ENCODE measurements at regions not wholly inside any gene's neighbourhood (a gene's known extent, or its start where the extent isn't known, plus 50 kb on each side); places are given as distances from the start of the nearest gene placed in this dataset.

DNA sequence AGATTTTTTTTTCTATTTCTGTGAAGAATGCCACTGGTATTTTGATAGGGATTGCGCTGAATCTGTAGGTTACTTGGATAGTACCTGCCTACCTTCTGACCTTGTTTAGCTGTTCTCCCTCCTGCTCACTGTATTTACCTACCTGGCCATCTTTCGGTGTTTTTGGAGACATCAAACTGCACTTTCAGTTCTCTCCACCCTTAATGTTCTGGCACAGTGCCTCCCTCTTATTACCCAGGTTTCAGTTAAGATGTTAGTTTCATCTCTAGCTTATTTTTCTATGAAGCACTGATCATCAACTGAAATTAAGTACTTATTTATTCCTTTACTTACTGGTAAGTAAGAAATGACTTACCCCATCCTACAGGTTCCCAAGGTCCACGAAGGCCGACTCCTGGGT, 74.4 kb upstream of the KLHL25 start:
- Histone ChIP-seq H3K27me3 (ENCODE audit: control insufficient read depth, insufficient read depth, low read length) (no peaks in the 10 kb centered on the region), H3K4me1 (ENCODE audit: control insufficient read depth, insufficient read depth, low read length) (no peaks in the 10 kb centered on the region), H3K4me3 (ENCODE audit: low read depth, low read length) (no peak overlapping the region), H3K36me3 (ENCODE audit: control insufficient read depth, insufficient read depth, low read length) (no peaks in the 10 kb centered on the region), H3K9me3 (ENCODE audit: control insufficient read depth, insufficient read depth, low read length) (no peaks in the 10 kb centered on the region), H3K27ac (ENCODE audit: low read depth, low read length) (no peak overlapping the region)
- no peak for DNase-seq (ENCODE audit: low read depth in 4 of 6, low spot score in 6 of 6)
- WGBS (ENCODE audit: insufficient coverage) = 100% methylated on average over 1 of the region's 4 CpGs

DNA sequence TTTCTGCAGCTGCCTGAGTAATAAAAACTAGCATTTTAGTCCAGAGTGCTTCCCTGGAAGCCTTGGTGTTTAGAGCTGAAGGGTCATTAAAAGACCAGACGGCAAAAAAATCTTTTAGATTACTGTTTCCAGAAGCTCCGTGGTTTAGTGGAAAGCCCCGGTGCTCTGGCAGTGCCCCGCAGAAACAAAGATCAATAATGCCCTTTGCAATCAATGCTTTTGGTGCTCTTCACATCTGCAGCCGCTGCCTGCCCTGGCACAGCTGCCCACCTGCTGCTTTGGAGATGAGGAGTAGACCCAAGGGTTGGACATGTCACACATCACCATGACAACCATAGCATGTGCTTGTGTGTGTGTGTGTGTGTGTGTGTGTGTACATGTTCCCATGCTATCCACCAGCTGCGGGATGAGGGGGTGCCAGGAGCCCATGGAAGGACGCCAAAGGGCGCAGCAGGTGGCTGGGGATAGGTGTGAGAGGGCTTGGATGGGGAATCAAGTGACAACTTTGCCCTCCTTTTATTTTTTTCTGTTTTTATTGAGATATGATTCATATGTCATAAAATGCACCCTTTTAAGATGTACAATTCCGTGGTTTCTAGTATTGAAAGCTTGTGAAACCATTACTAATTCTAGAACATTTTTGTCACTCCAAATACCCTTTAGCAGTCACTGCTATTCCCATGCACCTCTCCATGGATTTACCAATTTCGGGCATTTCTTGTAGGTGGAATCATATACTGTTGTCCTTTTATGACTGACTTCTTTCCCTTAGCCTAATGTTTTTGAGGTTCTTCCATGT, 75.7 kb upstream of the KLHL25 start:
- WGBS (ENCODE audit: insufficient coverage) = 24% methylated on average over 4 of the region's 10 CpGs
- H3K36me3 ChIP-seq (ENCODE audit: control insufficient read depth, insufficient read depth, low read length) = no peaks in the 10 kb centered on the region
- H3K4me3 ChIP-seq (ENCODE audit: low read depth, low read length) = no peak overlapping the region
- no peak for DNase-seq (ENCODE audit: low read depth in 4 of 6, low spot score in 6 of 6)
- no peak overlapping the region for H3K27ac ChIP-seq (ENCODE audit: low read depth, low read length)
- H3K4me1 ChIP-seq (ENCODE audit: control insufficient read depth, insufficient read depth, low read length) = no peaks in the 10 kb centered on the region
- no peaks in the 10 kb centered on the region for H3K9me3 ChIP-seq (ENCODE audit: control insufficient read depth, insufficient read depth, low read length)
- H3K27me3 ChIP-seq (ENCODE audit: control insufficient read depth, insufficient read depth, low read length) = no peaks in the 10 kb centered on the region

DNA sequence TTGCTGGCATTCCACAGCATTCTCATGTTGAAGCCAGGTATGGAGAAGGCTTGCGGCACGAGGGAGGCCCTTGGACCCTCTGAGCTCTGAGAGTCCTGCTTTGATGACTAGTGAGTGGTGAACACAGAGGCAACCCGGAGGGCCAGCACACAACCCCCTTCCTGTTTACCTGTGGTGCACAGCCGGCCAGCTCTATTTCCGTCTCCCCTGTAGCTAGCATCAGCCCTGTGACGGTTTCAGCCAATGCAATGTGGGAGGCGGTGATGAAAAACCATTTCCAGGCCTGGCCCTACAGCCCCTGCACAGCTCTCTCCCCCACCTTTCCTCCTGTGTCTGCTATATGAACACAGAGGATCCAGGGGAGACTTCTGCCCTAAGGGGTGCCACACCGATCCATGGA, 76.8 kb upstream of the KLHL25 start:
- H3K4me3 ChIP-seq (ENCODE audit: low read depth, low read length) = no peak overlapping the region

GRCh38 chr15:85872125-85872524, 77.4 kb upstream of the KLHL25 start:
- WGBS (ENCODE audit: insufficient coverage) = 93% methylated on average over 5 of the region's 5 CpGs
- DNase-seq (ENCODE audit: low read depth in 4 of 6, low spot score in 6 of 6) = no peak
- Histone ChIP-seq H3K27me3 (ENCODE audit: control insufficient read depth, insufficient read depth, low read length) (no peaks in the 10 kb centered on the region), H3K4me3 (ENCODE audit: low read depth, low read length) (no peak overlapping the region), H3K4me1 (ENCODE audit: control insufficient read depth, insufficient read depth, low read length) (no peaks in the 10 kb centered on the region), H3K9me3 (ENCODE audit: control insufficient read depth, insufficient read depth, low read length) (no peaks in the 10 kb centered on the region), H3K27ac (ENCODE audit: low read depth, low read length) (no peak overlapping the region), H3K36me3 (ENCODE audit: control insufficient read depth, insufficient read depth, low read length) (no peaks in the 10 kb centered on the region)

More for the DNA sequence above, 76.8 kb upstream of the KLHL25 start:
- H3K27ac ChIP-seq (ENCODE audit: low read depth, low read length) = no peak overlapping the region
- no peaks in the 10 kb centered on the region for H3K9me3 ChIP-seq (ENCODE audit: control insufficient read depth, insufficient read depth, low read length)
- WGBS (ENCODE audit: insufficient coverage) = 89% methylated on average over 8 of the region's 8 CpGs
- H3K27me3 ChIP-seq (ENCODE audit: control insufficient read depth, insufficient read depth, low read length) = no peaks in the 10 kb centered on the region
- H3K4me1 ChIP-seq (ENCODE audit: control insufficient read depth, insufficient read depth, low read length) = no peaks in the 10 kb centered on the region
- H3K36me3 ChIP-seq (ENCODE audit: control insufficient read depth, insufficient read depth, low read length) = no peaks in the 10 kb centered on the region
- DNase-seq (ENCODE audit: low read depth in 4 of 6, low spot score in 6 of 6) = no peak

DNA sequence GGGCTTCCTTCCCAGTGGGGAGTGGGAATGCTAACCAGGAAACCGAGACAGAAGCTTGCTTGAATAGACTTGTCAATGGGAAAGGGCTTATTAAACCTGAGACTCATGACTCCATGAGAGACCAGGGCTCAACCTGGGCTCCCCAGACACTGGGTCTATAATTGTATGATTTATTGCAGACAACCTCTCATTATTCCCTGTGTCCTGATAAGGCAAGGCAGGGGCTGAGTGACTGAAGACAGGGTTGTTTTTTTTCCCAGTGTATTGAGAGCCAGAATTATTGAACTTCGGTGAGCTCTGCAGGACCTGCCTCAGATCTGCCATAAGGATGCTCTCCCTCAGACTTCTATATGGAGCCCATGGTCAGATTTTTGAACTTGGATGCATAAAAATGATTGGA, 79.5 kb upstream of the KLHL25 start:
- 43% methylated on average over 1 of the region's 2 CpGs for WGBS (ENCODE audit: insufficient coverage)
- DNase-seq (ENCODE audit: low read depth in 4 of 6, low spot score in 6 of 6) = no peak
- no peak overlapping the region for H3K27ac ChIP-seq (ENCODE audit: low read depth, low read length)
- H3K27me3 ChIP-seq (ENCODE audit: control insufficient read depth, insufficient read depth, low read length) = no peaks in the 10 kb centered on the region
- no peaks in the 10 kb centered on the region for H3K9me3 ChIP-seq (ENCODE audit: control insufficient read depth, insufficient read depth, low read length)
- H3K36me3 ChIP-seq (ENCODE audit: control insufficient read depth, insufficient read depth, low read length) = no peaks in the 10 kb centered on the region
- H3K4me3 ChIP-seq (ENCODE audit: low read depth, low read length) = no peak overlapping the region
- H3K4me1 ChIP-seq (ENCODE audit: control insufficient read depth, insufficient read depth, low read length) = no peaks in the 10 kb centered on the region

DNA sequence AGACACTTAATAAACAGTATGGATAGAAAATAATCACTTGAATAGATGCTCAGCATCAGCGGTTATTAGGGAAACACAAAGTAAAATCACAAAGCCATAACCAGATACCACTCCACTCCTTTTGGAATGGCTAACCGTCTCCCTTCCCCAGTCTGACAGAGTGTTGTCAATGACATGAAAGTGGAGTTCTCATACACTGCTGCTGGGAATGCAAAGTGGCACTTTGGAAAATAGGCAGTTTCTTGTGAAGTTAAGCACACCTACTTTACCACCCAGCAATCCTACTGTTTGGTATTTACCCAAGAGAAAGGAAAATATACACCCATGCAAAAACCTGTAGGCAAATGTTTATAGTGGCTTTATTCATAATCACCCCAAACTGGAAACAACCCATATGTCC, 81.0 kb upstream of the KLHL25 start:
- no peak for DNase-seq (ENCODE audit: low read depth in 4 of 6, low spot score in 6 of 6)
- H3K4me3 ChIP-seq (ENCODE audit: low read depth, low read length) = no peak overlapping the region
- H3K9me3 ChIP-seq (ENCODE audit: control insufficient read depth, insufficient read depth, low read length) = no peaks in the 10 kb centered on the region
- no peaks in the 10 kb centered on the region for H3K27me3 ChIP-seq (ENCODE audit: control insufficient read depth, insufficient read depth, low read length)
- no CpG with 5 or more reads among the region's 2 CpGs for WGBS (ENCODE audit: insufficient coverage)
- H3K4me1 ChIP-seq (ENCODE audit: control insufficient read depth, insufficient read depth, low read length) = no peaks in the 10 kb centered on the region
- H3K27ac ChIP-seq (ENCODE audit: low read depth, low read length) = no peak overlapping the region
- H3K36me3 ChIP-seq (ENCODE audit: control insufficient read depth, insufficient read depth, low read length) = no peaks in the 10 kb centered on the region

GRCh38 chr15:85878828-85879225, 84.1 kb upstream of the KLHL25 start:
- no peak overlapping the region for H3K4me3 ChIP-seq (ENCODE audit: low read depth, low read length)
- WGBS (ENCODE audit: insufficient coverage) = 0% methylated on average over 1 of the region's 3 CpGs
- H3K27me3 ChIP-seq (ENCODE audit: control insufficient read depth, insufficient read depth, low read length) = no peaks in the 10 kb centered on the region
- H3K4me1 ChIP-seq (ENCODE audit: control insufficient read depth, insufficient read depth, low read length) = no peaks in the 10 kb centered on the region
- no peak for DNase-seq (ENCODE audit: low read depth in 4 of 6, low spot score in 6 of 6)
- H3K9me3 ChIP-seq (ENCODE audit: control insufficient read depth, insufficient read depth, low read length) = no peaks in the 10 kb centered on the region
- no peaks in the 10 kb centered on the region for H3K36me3 ChIP-seq (ENCODE audit: control insufficient read depth, insufficient read depth, low read length)
- H3K27ac ChIP-seq (ENCODE audit: low read depth, low read length) = no peak overlapping the region

- DNase-seq (ENCODE audit: low read depth in 4 of 6, low spot score in 6 of 6) = no peak
- Histone ChIP-seq H3K27ac (ENCODE audit: low read depth, low read length) (no peak overlapping the region), H3K27me3 (ENCODE audit: control insufficient read depth, insufficient read depth, low read length) (no peaks in the 10 kb centered on the region), H3K4me3 (ENCODE audit: low read depth, low read length) (no peak overlapping the region), H3K9me3 (ENCODE audit: control insufficient read depth, insufficient read depth, low read length) (no peaks in the 10 kb centered on the region), H3K36me3 (ENCODE audit: control insufficient read depth, insufficient read depth, low read length) (no peaks in the 10 kb centered on the region), H3K4me1 (ENCODE audit: control insufficient read depth, insufficient read depth, low read length) (no peaks in the 10 kb centered on the region)
- 86% methylated on average over 19 of the region's 20 CpGs for WGBS (ENCODE audit: insufficient coverage)
These were observed 84.8 kb upstream of the KLHL25 start for GRCh38 chr15:85879334-85880163.

GRCh38 chr15:85880501-85881190, 85.9 kb upstream of the KLHL25 start:
- no peak overlapping the region for H3K4me3 ChIP-seq (ENCODE audit: low read depth, low read length)
- H3K27ac ChIP-seq (ENCODE audit: low read depth, low read length) = no peak overlapping the region
- H3K27me3 ChIP-seq (ENCODE audit: control insufficient read depth, insufficient read depth, low read length) = no peaks in the 10 kb centered on the region
- WGBS (ENCODE audit: insufficient coverage) = 80% methylated on average over 4 of the region's 7 CpGs
- H3K36me3 ChIP-seq (ENCODE audit: control insufficient read depth, insufficient read depth, low read length) = no peaks in the 10 kb centered on the region
- no peak for DNase-seq (ENCODE audit: low read depth in 4 of 6, low spot score in 6 of 6)
- H3K4me1 ChIP-seq (ENCODE audit: control insufficient read depth, insufficient read depth, low read length) = no peaks in the 10 kb centered on the region
- H3K9me3 ChIP-seq (ENCODE audit: control insufficient read depth, insufficient read depth, low read length) = no peaks in the 10 kb centered on the region
